K562 (cell line): ENCODE measurements at regions not wholly inside any gene's neighbourhood (a gene's known extent, or its start where the extent isn't known, plus 50 kb on each side); places are given as distances from the start of the nearest gene placed in this dataset.

ENCODE experiments used
- ATAC-seq: fragments of 200-7000 bp; cut with Tn5 transposase; 3 replicates; pipeline ENCODE4 v1.9.1; 2020; ENCODE audit warnings: moderate library complexity
- BruUV-seq: library from RNA; stranded (reverse); fragments of 400-500 nt; replicated peaks from 2 replicates; lab custom pipeline; 2021; lab: Mats Ljungman, UMichigan
- CTCF ChIA-PET: fragments of 300-600 bp; formaldehyde crosslinking; extraction: SDS; loops from one replicate; lab custom pipeline; 2021; ENCODE audit warnings: low intra/inter-chr PET ratio; lab: Yijun Ruan, JAX
- POLR2A ChIA-PET: fragments of 300-600, 350-650 bp; sonication (Branson Sonifier 250); formaldehyde crosslinking; extraction: SDS; loops from one replicate; lab custom pipeline; 2021; ENCODE audit warnings: antibody characterized with exemption, inconsistent platforms; lab: Yijun Ruan, JAX
- DNase-seq, 4 experiments: peaks; one replicate each; pipeline versions ENCODE4 v3.0.0 to v3.0.0-alpha.2; 2011 to 2018; ENCODE audit warnings: low spot score in 3 of 4, mixed read lengths in 3 of 4; ENCODE audit errors: extremely low read depth in 1 of 4
- FAIRE-seq: peaks from 2 replicates; lab custom pipeline; 2011; peaks lifted over from hg19 to GRCh38; lab: Jason Lieb, UNC
- H2AFZ ChIP-seq: 2 replicates; pipeline ENCODE4 v1.6.0; 2011; ENCODE audit warnings: low read depth, low read length, control low read depth, inconsistent platforms
- H3K27ac ChIP-seq: fragments of 200-600 bp; 3 replicates; pipeline ENCODE4 v1.8.0; 2011; ENCODE audit warnings: low read depth, mild to moderate bottlenecking, control low read depth, inconsistent platforms, low read length, moderate library complexity, mixed read lengths; ENCODE audit errors: extremely low read depth
- H3K27me3 ChIP-seq, 2 experiments: fragments of 300-600 bp in 1 of 2; 2 replicates in 1 of 2; 3 replicates in 1 of 2; pipeline versions ENCODE4 v1.6.0 to v1.8.0; 2011; ENCODE audit warnings: inconsistent platforms in 2 of 2, low read length in 2 of 2, mild to moderate bottlenecking in 1 of 2, mixed read lengths in 1 of 2, moderate library complexity in 1 of 2; ENCODE audit not compliant: control insufficient read depth in 2 of 2, insufficient read depth in 2 of 2
- H3K36me3 ChIP-seq: fragments of 300-600 bp; 3 replicates; pipeline ENCODE4 v1.8.0; 2011; ENCODE audit warnings: mild to moderate bottlenecking, low read length, inconsistent platforms; ENCODE audit not compliant: control insufficient read depth, insufficient read depth
- H3K4me1 ChIP-seq, 2 experiments: fragments of 200-600 bp in 1 of 2; replicated peaks in 1 of 2; 2 replicates in 1 of 2; 3 replicates in 1 of 2; pipeline versions ENCODE4 v1.5.1 to v1.8.0; 2011; ENCODE audit warnings: inconsistent platforms in 2 of 2, low read length in 2 of 2, mild to moderate bottlenecking in 1 of 2, mixed read lengths in 1 of 2, moderate library complexity in 1 of 2; ENCODE audit not compliant: control insufficient read depth in 2 of 2, insufficient read depth in 2 of 2
- H3K4me2 ChIP-seq: 2 replicates; pipeline ENCODE4 v1.6.1; 2011; ENCODE audit warnings: low read length, control low read depth, inconsistent platforms, mixed read lengths; ENCODE audit not compliant: insufficient read depth
- H3K4me3 ChIP-seq: fragments of 200-600 bp; sonication (generic), shearing (Covaris generic); 2 replicates; pipeline ENCODE4 v1.5.1; 2016; ENCODE audit warnings: control low read depth, inconsistent platforms
- H3K79me2 ChIP-seq: fragments of 200-600 bp; 3 replicates; pipeline ENCODE4 v1.8.0; 2011; ENCODE audit warnings: low read length, inconsistent platforms; ENCODE audit not compliant: control insufficient read depth, insufficient read depth
- H3K9ac ChIP-seq, 2 experiments: 2 replicates each; pipeline versions ENCODE4 v1.6.0 to v1.6.1; 2011; ENCODE audit warnings: low read depth in 2 of 2, low read length in 2 of 2, control low read depth in 1 of 2, inconsistent platforms in 1 of 2, mild to moderate bottlenecking in 1 of 2, mixed read lengths in 1 of 2; ENCODE audit not compliant: insufficient read depth in 1 of 2
- H3K9me1 ChIP-seq: one replicate; pipeline ENCODE4 v1.6.0; 2011; ENCODE audit warnings: inconsistent platforms, mild to moderate bottlenecking, low read length, moderate library complexity; ENCODE audit not compliant: control insufficient read depth, insufficient read depth
- H3K9me3 ChIP-seq: replicated peaks from 2 replicates; pipeline ENCODE4 v1.5.1; 2011; ENCODE audit warnings: low read depth, low read length, inconsistent platforms; ENCODE audit not compliant: control insufficient read depth, insufficient read depth
- H4K20me1 ChIP-seq: replicated peaks from 2 replicates; pipeline ENCODE4 v1.6.1; 2011; ENCODE audit warnings: low read length, inconsistent platforms, mixed read lengths; ENCODE audit not compliant: control insufficient read depth, insufficient read depth
- CHD7 ChIP-seq: fragments of 200-600 bp; sonication (generic); IDR thresholded peaks from one replicate; pipeline ENCODE4 v1.6.1; 2012; ENCODE audit warnings: mild to moderate bottlenecking, low read depth, low read length, inconsistent platforms
- DIDO1 ChIP-seq: fragments of 450-650 bp; IDR thresholded peaks from 2 replicates; pipeline ENCODE4 v1.6.1; 2016; ENCODE audit warnings: low read depth, missing biosample characterization, missing genetic modification characterization
- EP300 ChIP-seq: IDR thresholded peaks from 2 replicates; pipeline ENCODE4 v1.6.1; 2012; ENCODE audit warnings: low read length, improper control_type of control experiment
- NUFIP1 ChIP-seq: fragments of 450-650 bp; IDR thresholded peaks from 2 replicates; pipeline ENCODE4 v1.6.1; 2018; ENCODE audit not compliant: partially characterized antibody
- YBX1 ChIP-seq: fragments of 450-650 bp; IDR thresholded peaks from 2 replicates; pipeline ENCODE4 v1.7.1; 2016; ENCODE audit warnings: mild to moderate bottlenecking
- WGBS: fragments of 100-300 bp; shearing (Covaris generic); methylation state at CpG from one replicate; pipeline ENCODE4 v1.1.6; 2016; ENCODE audit warnings: low coverage, mixed read lengths; ENCODE audit not compliant: insufficient coverage; ENCODE audit errors: missing lambda C conversion rate; 5-methylcytosine and 5-hydroxymethylcytosine counted together
- in situ Hi-C: fragments of 300-500 bp; cut with MboI; formaldehyde crosslinking; loops from 4 replicates; pipeline ENCODE4 v1.15.0; 2018; ENCODE audit warnings: inconsistent platforms, mixed read lengths
- intact Hi-C: fragments of 100-400 bp; cut with micrococcal nuclease; formaldehyde crosslinking; loops from 2 replicates; pipeline ENCODE4 v1.14.2; 2022
- TF ChIP-seq, protein P1 (sequence below): fragments of 250-450 bp; sonication (Bioruptor Pico); IDR thresholded peaks from 2 replicates; pipeline ENCODE4 v1.5.0; 2020; ENCODE audit warnings: mild to moderate bottlenecking
- TF ChIP-seq, protein P2 (sequence below): fragments of 250-450 bp; sonication (Bioruptor Pico); IDR thresholded peaks from 2 replicates; pipeline ENCODE4 v1.5.0; 2022; ENCODE audit warnings: mild to moderate bottlenecking

GRCh38 chr1:147473733-147474049 lies 67.6 kb upstream of the BCL9 start (continued):
- TF ChIP-seq, protein P1, sequence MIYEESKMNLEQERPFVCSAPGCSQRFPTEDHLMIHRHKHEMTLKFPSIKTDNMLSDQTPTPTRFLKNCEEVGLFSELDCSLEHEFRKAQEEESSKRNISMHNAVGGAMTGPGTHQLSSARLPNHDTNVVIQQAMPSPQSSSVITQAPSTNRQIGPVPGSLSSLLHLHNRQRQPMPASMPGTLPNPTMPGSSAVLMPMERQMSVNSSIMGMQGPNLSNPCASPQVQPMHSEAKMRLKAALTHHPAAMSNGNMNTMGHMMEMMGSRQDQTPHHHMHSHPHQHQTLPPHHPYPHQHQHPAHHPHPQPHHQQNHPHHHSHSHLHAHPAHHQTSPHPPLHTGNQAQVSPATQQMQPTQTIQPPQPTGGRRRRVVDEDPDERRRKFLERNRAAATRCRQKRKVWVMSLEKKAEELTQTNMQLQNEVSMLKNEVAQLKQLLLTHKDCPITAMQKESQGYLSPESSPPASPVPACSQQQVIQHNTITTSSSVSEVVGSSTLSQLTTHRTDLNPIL (CRISPR knock-in tag), result no peak
- TF ChIP-seq YBX1, result no peak
- no peak for TF ChIP-seq NUFIP1
- no peak for TF ChIP-seq DIDO1 (tag)
- TF ChIP-seq, protein P2, sequence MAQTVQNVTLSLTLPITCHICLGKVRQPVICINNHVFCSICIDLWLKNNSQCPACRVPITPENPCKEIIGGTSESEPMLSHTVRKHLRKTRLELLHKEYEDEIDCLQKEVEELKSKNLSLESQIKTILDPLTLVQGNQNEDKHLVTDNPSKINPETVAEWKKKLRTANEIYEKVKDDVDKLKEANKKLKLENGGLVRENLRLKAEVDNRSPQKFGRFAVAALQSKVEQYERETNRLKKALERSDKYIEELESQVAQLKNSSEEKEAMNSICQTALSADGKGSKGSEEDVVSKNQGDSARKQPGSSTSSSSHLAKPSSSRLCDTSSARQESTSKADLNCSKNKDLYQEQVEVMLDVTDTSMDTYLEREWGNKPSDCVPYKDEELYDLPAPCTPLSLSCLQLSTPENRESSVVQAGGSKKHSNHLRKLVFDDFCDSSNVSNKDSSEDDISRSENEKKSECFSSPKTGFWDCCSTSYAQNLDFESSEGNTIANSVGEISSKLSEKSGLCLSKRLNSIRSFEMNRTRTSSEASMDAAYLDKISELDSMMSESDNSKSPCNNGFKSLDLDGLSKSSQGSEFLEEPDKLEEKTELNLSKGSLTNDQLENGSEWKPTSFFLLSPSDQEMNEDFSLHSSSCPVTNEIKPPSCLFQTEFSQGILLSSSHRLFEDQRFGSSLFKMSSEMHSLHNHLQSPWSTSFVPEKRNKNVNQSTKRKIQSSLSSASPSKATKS (CRISPR knock-in tag), result no peak

DNA sequence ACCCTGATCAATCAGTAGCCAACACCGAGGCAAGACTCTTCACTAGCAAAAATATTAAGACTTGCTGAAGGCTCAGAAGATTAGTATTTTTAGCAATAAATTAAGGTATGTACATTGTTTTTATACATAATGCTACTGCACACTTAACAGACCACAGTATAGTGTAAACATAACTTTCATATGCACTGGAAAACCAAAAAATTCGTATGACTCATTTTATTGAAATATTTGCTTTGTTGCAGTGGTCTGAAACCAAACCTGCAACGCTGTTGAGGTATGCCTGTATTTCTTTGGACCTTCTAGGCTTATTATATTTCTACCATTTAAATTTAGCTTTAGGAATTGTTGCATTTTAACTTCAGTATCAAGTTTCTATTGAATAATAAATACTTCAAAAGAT lies 65.8 kb upstream of the BCL9 start:
- no peaks in the 10 kb centered on the region for H3K4me1 ChIP-seq
- no peaks in the 10 kb centered on the region for H3K36me3 ChIP-seq
- 4% methylated on average over 3 of the region's 3 CpGs for WGBS
- H3K9me1 ChIP-seq, result no peaks in the 10 kb centered on the region
- no peak overlapping the region for H3K27ac ChIP-seq
- ATAC-seq (no peak), FAIRE-seq (no peak), DNase-seq (no peak)
- ChIA-PET POLR2A (no interaction called here), CTCF (no interaction called here)
- H3K79me2 ChIP-seq, result no peaks in the 10 kb centered on the region
- H3K9me3 ChIP-seq, result no peaks in the 10 kb centered on the region
- no peak overlapping the region for H3K4me2 ChIP-seq
- intact Hi-C loops, result no loop called here
- H3K27me3 ChIP-seq, result peaks cover 2 to 11% of the 10 kb centered on the region in 2 experiments; a peak in 3 of 5 replicates
- H2AFZ ChIP-seq, result no peak overlapping the region
- no peaks in the 10 kb centered on the region for H4K20me1 ChIP-seq
- BruUV-seq, result no TSS peak
- H3K4me3 ChIP-seq, result no peak overlapping the region
- in situ Hi-C loops, result no loop called here
- no peak overlapping the region for H3K9ac ChIP-seq
- TF ChIP-seq EP300 (no peak), CHD7 (no peak)
